ENCODE measurements at regions not wholly inside any gene's neighbourhood (a gene's known extent, or its start where the extent isn't known, plus 50 kb on each side); places are given as distances from the start of the nearest gene placed in this dataset.
A peak's percentile ranks its signal among the peaks of the same experiment; 100 is the strongest.

DNA sequence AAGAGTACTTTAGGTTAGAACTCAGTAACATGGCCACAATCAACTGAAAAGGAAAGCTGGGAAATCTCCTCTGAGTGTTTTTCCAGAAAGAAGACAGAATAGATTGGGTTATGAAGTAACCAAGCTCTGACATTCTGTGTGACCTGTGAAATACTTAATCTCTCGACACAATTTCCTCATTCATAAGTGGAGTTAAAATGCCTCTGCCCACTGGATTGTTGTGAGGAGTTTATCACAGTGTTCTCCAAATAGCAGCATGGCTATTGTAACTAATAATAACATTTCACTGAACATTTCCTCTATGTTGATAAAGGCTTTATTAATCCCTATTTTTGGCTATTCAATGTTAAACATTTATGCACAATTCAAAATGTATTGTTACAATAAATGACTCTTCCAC, 311.0 kb downstream of the GABRB2 start:
- no peak for DNase-seq

DNA sequence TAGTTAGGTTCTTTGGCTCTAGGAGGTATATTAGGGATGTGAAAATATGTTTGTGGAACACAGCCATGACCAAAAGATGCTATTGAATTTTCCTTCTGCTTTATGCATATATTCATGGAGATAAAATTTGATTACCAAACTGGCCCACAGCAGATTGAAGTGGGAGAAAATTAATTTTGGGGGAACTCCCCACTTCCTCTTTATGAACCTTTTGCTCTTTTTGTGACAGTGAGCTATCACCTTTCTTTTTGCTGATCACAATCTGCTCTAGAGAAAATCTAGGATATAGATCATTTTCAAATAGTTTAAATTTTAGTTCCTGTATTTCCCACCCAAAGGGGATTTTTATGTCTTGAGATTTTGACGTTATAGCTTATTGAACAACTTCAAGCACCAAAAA, 313.0 kb downstream of the GABRB2 start:
- DNase-seq = no peak

DNA sequence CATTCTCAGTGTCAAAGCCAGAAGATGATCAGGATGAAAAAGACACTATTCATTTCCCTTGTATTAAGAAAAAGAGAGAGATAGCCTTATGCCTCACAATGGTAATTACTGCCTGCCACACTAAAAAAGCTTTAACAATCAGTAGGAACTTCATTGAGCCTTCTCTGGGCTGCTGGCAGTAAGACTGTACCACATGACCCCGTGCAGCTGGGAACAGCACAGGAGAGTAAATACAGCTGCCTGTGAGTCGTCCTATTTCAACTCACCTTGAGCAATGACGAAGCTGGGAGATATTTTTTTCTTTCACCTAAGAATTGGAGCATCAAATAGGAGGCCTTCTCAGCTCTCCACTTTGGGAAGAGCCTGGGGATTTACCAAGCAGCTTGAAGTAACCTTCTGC, 316.3 kb downstream of the GABRB2 start:
- DNase-seq = peak; percentile 36 to 66

DNA sequence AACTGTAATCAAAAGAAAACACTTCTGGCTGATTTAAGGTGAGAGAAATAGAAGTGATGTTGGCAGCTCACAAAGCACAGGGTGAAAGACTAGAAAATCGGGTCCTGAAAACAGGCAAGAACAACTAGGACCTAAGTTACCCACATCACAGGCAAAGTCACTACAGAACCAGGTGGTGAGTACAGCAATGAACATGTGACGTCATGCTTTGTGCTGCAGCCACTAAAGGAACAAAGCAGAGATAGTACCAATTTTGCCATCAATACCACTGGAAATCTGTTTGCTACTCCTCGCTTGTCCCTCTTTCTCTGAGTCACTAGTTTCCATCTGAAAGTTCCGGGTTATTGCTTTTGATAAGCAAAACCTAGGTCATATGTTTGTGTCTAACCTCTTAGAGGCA, 326.7 kb downstream of the GABRB2 start:
- DNase-seq = no peak

DNA sequence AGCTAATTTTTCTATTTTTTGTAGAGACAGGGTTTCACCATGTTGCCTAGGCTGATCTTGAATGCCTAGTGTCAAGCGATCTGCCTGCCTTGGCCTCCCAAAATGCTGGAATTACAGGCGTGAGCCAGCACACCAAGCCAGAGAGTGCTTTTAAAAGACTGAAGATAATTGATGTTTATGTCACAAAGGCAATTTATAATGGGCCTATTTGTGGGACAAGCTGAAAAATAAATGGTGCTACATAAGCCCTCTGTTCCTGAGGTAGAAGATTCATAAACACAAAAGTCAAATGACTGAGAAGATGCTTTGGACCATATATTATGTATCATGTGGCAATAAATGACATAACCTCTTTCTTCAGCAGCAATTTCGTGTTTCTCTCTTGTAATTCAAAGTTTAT, 329.6 kb downstream of the GABRB2 start:
- no peak for DNase-seq

DNA sequence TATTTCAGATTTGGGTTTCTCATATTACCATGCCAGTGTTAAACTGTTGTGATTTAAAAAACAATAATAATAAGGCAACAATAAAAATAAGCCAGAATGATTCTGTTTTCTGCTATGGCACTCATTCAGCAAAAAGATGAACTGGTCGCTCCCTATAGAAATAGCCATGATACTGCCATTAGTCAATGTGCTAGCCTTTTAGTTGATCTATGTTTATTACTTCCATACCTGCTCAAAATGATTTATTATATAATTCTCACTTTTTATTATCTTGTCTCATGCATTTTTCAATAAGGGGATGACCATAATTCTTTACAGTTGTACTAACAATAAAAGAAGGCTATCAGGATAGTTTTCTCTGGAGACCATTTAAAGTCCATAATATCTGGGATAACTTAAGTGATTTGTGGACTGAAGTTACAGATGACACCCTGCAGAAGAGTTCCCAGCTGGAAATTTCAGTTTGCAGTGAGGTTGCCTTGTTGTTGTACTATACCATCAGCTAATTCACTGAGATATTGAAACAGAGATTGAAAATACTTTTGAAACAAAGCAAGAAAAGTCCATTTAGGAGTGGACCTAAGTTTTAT, 334.3 kb downstream of the GABRB2 start:
- DNase-seq = no peak

DNA sequence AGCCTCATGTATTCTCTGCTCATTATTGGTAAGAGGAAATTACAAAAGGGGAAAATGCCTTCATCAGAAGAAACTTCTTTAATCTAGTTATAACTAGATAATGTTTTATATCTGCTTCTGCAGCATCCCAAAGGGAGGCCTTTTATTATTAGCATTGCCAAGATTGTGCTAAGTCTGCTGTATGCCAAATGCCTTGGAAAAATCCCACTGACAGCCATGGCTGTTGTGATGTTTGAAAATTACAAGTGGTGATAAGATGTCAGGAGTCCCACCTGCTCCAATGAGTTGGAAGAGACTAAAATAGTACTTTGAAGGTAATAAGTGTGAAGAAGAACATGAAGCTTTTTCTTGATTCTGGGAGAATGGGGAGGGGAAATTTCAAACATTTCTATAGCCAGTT, 345.0 kb downstream of the GABRB2 start:
- DNase-seq = no peak

DNA sequence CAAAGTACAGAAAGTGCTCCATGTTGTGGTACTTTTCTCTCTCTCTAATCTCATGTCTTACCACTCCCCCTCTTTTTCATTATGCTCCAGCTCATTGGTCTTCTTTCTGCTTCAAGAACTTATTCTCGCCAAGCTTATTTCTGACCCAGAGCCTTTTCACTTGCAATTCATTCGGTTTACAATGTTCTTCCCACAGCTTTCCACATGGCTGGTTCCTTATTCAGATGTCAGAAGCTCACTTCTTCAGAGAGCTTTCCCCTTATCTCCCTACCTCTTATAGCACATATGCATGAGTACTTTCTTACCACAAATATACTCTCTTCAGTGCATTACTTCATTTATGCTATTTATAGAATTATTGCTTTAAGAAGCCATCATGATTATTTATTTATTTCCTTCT, 338.8 kb upstream of the ATP10B start:
- no peak for DNase-seq

DNA sequence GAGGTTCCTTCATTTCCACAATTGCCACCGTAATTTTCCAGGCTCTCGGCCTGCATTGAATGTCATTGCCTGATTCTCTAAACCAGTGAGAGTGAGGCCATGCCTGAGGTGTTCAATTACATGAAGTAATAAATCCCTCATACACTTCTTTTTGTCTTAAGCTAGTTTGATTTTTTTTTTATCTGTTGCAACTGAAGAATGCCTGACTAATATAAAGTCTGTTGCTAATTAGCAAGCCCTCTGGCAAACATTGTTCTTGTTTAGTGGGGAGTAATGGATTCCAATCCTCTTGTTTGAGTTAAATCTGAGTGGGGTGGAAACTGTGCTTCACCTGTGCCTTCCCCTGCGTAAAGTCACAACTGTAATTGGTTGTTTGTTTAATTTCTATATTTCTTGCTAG, 338.1 kb upstream of the ATP10B start:
- DNase-seq = no peak

DNA sequence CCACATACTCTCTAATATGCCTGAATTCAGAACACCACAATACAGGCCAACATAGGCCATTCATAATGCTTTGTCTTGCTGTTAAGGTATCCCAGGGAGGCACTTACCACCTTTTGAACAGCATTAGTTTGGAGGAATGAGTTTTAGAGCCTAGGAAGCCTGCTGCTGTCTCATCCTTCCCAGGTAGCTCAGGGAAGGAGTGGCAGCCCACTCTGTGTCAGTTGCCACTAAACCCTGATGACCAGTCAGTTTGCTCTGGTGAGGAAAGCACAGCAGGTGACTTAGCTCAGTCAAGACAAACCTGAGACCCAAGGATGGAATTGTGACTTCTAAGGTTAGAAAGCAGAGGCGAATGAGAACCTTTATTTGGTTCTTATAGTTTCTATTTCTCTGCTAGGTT, 337.4 kb upstream of the ATP10B start:
- DNase-seq = no peak

DNA sequence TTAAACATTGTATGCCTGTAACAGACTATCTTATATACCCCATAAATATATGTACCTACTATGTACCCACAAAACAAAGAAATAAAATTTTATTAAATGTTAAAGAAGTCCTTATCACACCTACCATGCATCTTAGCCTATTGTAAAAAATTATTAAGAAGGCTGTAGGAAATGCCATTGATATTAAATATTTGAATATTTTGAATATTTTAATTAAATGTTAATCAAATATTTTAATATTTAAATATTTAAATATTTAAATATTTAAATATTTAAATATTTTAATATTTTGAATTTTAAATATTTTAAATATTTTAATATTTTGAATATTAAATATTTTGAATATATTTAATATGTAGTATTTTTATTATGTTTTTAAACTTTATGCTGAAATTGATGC, 331.5 kb upstream of the ATP10B start:
- no peak for DNase-seq

DNA sequence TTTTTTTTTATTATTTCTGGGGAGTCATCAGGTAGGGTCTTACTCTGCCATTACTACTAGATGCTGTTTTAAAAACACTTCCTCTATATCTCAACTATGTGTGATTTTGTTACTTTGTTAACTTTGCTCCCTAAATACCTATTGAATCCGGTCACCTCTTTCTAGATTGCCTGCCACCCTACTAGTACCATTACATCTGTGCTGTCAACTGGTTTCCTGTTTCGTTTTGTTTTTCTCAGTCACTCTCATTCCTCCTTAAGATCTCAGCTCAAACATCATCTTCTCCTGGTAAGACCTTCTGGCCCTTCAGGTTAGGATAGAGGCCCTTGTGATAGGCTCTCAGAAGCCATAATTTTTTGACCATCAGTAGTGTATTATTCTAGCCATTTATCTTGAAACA, 324.2 kb upstream of the ATP10B start:
- no peak for DNase-seq

DNA sequence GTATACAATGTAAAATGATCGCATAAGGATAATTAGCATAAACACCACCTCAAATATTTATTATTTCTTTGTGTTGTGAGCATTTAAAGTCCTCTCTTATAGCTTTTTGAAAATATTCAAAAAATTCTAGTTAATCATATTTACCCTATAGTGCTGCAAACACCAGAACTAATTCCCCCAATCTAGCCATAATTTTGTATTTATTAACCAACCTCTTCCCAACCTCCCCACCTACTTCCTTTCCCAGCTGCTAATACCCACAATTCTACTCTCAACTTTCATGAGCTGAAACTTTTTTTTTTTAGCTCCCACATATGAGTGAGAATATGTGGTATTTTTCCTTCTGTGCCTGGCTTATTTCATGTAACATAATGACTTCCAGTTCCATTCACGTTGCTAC, 317.8 kb upstream of the ATP10B start:
- DNase-seq = no peak

DNA sequence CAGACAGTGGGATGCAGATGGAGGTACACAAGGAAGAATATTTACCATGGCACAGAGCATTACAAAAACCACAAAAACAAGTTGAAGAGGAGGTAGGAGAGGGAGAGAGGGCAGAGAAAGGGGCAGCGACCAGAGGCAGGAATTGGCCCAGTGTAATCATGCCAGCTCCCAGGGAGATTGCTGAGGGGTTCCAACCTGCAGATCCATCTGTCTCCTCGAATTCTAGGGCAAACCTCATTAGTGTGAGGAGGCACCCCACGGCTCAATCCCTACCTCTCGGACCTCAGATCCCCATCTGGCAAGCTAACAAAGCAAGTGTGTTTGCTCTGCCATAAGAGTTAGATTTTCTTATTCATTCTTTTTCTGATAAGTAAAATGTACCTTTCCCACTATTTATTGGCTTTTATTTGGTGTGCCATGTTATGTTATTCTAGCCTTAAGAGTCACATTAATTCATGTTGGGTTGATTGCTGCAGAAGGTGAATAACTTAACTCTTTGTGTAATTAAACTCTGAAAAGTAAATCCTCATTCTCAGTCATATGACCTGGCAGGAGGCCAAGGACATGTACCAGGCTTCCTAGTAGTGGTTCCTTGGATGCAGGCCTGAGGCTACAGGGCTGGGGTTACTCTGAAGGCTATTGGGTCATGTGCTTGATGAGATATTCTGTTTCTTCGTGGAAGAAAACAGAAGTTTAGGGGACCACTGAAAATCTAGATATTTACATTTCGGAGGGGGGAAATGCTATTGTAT, 315.2 kb upstream of the ATP10B start:
- DNase-seq = peak in 1 of 2 experiments; percentile 12

DNA sequence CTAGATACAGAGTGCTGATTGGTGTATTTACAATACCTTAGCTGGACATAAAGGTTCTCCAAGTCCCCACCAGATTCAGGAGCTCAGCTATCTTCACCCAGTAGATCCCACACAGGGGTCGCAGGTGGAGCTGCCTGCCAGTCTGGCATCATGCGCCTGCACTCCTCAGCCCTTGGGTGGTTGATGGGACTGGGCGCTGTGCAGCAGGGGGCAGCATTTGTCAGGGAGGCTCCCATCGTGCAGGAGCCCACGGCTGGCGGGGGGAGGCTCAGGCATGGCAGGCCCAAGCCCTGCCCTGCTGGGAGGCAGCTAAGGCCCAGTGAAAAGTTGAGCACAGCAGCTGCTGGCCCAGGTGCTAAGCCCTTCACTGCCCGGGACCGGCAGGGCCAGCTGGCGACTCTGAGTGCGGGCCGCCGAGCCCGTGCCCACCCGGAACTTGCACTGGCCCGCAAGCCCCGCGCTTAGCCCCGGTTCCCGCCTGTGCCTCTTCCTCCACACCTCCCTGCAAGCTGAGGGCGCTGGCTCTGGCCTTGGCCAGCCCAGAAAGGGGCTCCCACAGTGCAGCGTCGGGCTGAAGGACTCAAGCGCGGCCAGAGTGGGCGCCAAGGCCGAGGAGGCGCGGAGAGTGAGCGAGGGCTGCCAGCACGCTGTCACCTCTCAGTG, 314.1 kb upstream of the ATP10B start:
- DNase-seq = no peak

DNA sequence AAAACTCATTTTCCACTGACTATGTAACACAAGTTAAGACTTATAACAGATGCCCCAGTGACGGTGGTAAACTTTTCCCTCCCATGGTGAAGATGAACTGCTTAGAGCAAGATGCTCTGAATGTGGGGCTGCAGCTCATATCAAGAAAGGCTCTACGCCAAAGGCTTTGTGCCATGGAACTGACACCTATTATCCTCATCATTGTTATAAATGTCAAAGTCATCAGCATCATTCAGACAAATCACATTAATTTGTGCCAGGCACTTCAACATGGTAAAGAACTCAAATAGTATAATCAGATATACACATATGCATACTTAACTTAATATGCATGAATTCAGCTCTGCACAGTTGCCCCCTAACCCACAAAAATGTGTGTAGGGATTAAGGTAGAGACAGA, 305.9 kb upstream of the ATP10B start:
- no peak for DNase-seq

DNA sequence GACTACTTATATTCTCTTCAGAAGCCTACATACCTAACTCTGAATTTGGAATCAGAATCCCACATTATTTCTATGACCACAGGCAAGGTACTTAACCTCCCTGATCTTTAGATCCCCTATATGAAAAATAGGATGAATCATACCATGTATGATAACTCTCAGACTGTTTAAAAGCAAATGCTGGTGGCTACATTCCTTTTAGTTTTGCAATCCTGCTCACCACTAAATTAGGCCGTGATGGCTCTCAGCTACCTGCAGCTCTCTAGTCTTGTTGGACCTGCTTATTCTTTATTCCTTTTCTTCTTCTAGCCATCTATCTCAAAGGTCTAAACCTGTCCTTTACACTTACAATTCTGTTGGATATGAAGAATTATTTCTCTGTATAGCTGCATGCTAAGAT, 303.4 kb upstream of the ATP10B start:
- no peak for DNase-seq

DNA sequence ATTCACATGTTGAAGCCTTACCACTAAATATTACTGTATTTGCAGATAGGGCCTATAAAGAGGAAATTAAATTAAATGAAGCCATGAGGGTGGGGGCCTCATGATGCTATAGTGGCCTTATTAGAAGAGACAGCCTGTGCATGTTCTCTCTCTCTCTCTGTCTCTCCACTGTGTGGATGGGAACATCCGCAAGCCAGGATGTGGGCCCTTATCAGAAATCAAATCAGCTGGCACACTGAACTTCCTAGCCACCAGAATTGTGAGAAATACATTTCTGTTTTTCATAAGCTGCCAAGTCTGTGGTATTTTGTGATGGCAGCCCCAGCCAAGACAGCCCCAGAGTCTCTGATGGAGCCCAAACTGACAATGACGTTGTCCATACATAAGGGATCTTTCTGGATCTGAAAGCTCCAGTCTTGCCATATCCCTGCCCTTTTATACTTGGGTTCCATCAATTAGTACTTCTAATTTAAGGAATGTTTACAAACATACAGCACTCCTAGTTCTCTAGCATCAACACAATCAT, 300.5 kb upstream of the ATP10B start:
- DNase-seq = no peak

DNA sequence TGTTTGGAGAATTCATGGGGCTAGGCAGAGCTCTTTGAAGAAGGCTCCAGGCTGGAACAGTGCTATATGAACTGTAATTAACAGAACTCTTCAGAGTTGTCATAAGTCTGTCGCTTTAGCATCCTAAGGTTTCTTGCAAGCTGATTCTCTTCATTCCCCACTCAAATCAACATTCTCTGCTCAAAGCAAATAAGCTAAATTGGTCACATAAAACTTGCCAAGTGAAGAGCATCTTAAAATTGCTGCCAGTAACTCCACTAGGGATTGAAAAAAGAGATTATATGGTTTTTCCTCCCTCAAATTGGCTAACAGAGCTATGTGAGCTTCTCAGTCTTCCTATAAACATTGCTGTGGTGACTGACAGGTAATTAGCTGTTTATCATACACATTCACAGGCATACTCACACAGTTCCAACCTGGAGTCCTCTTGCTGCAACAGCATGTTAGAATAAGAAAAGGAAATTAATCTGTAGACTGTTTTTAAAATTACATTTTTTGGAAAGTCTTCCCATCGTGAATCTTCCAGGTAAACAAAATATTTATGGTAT, 298.5 kb upstream of the ATP10B start:
- no peak for DNase-seq

DNA sequence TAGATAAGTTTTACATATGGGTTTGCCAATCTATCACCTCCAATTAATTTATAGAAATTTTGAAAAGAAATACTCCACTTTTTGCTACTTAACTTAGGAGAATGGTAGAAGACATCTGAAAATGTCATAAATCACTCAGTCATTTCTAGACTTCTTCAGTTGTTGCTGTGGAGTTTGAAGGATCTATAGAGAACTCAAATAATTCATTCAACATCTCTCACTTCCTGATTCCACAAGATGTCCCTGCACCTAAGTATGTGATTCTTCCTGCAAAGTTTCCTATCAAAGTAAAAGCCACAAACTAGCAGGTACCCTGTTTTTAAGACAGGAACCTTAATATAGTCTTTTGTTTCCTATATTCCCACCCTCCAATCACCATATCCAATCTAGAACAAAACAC, 297.1 kb upstream of the ATP10B start:
- DNase-seq = no peak

DNA sequence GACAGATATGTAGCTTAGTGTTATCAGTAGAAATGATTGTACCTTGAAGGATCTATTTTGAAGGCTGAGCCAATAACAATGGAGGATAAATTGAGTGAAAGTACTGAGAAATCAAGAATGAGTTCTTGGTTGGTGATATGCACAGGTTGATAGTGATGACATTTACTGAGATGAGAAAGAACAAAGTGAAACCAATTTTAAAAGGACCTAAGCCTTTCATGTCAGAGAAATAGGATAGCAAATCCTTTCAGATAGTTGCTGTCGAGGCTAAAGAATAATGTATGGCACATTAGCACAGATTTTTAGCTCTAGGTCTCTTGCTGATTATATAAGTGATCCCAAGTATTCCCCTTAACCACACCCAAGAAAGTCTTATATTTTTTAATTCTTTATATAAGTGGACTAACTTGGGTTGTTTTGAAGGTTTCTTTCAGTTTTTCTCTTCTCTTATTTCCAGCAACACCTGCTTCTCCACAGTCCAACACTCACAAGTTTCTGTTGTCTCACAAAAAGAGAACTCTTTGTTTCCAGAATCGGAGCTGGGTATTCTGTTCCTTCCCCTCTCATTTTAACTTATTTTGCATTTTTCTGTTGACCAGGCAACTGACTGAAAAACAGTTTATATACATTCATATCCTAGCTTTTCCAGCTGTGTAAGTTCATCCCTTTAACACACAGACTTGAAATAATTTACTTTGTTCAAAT, 286.9 kb upstream of the ATP10B start:
- DNase-seq = no peak

DNA sequence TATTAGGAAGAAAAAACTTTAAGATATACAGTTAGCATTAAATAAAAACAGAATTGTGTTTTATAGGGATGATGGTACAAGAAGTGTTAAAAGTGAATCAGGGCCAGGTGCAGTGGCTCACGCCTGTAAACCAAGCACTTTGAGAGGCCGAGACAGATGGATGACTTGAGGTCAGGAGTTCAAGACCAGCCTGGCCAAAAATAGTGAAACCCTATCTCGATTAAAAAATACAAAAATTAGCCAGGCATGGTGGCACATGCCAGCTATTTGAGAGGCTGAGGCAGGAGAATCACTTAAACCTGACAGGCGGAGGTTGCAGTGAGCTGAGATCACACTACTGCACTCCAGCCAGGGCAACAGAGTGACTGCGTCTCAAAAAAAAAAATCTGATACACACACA, 282.9 kb upstream of the ATP10B start:
- no peak for DNase-seq

DNA sequence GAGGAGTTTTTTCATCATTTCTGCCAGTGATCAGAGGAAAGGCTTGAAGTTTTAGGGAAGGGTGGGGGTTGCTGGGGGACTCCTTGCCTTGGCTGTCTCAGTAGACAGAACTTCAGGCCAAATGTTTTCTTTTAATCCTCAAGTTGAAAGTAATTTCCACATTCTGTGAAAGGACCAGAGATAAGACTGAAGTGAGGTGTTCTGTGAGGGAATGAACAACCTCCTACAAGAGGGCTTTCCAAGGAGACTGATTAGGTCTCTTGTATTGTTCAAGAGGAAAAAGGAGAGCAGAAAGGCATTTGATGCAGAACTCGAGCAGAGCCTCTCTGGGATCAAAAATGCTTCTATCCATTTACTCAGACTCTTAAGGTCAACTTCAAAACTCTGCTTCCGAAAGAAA, 282.1 kb upstream of the ATP10B start:
- no peak for DNase-seq

Measured in NCI-H187 (cell line).